D721Med (cell line): ENCODE measurements at regions not wholly inside any gene's neighbourhood (a gene's known extent, or its start where the extent isn't known, plus 50 kb on each side); places are given as distances from the start of the nearest gene placed in this dataset.

Experiments
- DNase-seq: peaks from one replicate; pipeline ENCODE4 v3.0.0; 2011; ENCODE audit warnings: low spot score; ENCODE audit not compliant: insufficient read length
- FAIRE-seq: peaks from 2 replicates; lab custom pipeline; 2011; peaks lifted over from hg19 to GRCh38; lab: Jason Lieb, UNC
- CTCF ChIP-seq: IDR thresholded peaks from 2 replicates; pipeline ENCODE4 v1.5.1; 2012; ENCODE audit warnings: mild to moderate bottlenecking, control low read depth; ENCODE audit not compliant: insufficient read depth; ENCODE audit errors: missing control alignments

- TF ChIP-seq CTCF: no peak
- DNase-seq: no peak
- no peak for FAIRE-seq
Observed at GRCh38 chr6:155690820-155691219, 235.2 kb upstream of the NOX3 start.

GRCh38 chr6:155687645-155688044 is 232.0 kb upstream of the NOX3 start:
- FAIRE-seq (no peak), DNase-seq (no peak)
- TF ChIP-seq CTCF: no peak

GRCh38 chr6:155684416-155685196 is 229.0 kb upstream of the NOX3 start:
- no peak for TF ChIP-seq CTCF
- FAIRE-seq: no peak

DNA sequence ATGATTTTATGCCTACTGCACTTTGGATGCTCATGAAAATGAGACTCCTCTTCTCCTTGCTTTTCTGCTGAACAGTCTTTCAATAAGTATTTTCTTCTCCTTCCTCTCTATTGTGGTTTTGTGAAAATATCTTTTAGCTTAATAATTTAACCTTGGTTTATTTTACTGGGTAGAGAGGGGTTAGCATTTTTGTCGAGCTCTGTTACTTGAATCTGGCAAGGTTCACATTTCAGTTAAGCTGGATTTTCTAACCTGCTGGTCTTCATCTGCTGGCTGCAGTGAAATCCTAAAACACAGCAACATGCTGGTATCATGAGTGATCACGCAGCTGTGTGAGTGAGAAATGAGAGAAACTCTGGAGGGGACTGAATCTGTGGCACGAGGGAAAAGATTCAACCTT is 222.7 kb upstream of the NOX3 start:
- TF ChIP-seq CTCF: no peak
- DNase-seq (no peak), FAIRE-seq (no peak)

More at GRCh38 chr6:155684416-155685196, 229.0 kb upstream of the NOX3 start:
- no peak for DNase-seq

DNA sequence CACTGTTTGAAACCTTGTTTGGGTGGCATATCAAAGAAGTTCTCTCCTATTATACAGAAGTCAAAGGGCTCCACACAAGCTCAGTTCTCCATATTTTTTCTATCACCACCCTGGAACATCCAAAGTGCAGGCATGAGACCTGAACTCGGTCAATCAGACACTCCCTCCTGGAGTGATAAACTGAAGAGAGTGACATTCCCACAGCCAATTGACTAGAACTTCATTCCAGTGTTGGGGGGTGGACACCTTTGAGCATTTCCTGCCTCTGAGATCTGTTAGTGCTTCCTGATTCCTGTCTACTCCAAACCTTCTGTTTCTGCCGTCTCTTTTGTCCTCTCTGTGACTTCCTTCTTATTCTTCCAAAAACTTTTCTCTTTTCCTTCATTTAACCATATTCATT is 220.7 kb upstream of the NOX3 start:
- FAIRE-seq (no peak), DNase-seq (no peak)
- no peak for TF ChIP-seq CTCF

- DNase-seq: no peak
- no peak for TF ChIP-seq CTCF
- FAIRE-seq: no peak
Observed at GRCh38 chr6:155670655-155671054, 215.0 kb upstream of the NOX3 start.

DNA sequence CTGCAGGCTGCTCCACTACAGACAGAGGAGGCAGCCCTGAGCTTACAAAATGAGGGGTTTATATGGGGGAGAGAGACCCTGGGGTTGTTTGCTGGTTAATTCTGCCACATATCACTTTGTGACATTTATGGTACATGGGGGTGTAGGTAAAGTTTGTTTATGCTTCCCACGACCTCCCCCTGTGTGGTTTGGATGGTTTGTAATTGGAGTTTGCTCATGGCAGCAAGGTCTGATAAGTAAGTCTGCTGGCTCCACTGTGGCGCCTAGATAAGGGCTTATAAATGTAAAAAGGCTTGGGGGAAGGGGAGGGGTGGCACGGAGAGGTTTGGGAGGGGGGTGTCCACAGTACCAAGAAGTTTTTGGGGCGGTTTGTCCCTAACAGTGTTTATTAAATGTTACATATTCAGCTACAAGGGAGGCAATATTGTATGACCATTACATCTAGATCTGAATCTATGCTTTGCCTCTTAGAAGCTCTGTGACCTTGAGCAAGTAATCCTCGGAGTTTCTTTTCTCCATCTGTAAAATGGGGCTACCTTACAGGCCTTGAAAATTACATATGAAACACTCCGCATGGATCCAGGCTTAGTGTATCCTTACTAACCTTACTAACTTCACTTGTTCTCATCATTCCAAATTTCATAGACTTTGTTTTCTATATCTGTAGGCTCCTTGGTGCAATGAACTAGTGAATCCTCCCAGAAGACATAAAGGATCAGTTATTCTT is 204.8 kb upstream of the NOX3 start:
- TF ChIP-seq CTCF: no peak
- DNase-seq (no peak), FAIRE-seq (no peak)
